Naive B cell (primary cell): ENCODE measurements at regions not wholly inside any gene's neighbourhood (a gene's known extent, or its start where the extent isn't known, plus 50 kb on each side); places are given as distances from the start of the nearest gene placed in this dataset.
"Not testable (repeated sequence)": the region's sequence is repeated elsewhere in the genome, so short reads cannot be mapped to it uniquely, and the experiment has no call there.

Experiments
- ATAC-seq, 2 donors: fragments of 150-1000 bp; cut with Tn5 transposase; 2 replicates each; pipeline ENCODE4 v1.10.0; 2021; ENCODE audit warnings: low read depth in 2 of 2, mild to moderate bottlenecking in 2 of 2, moderate library complexity in 2 of 2
- DNase-seq: peaks from one replicate; pipeline ENCODE4 v3.0.0; 2022
- H3K27ac Mint-ChIP-seq, 6 donors: one replicate each; pipeline ENCODE4 v1.8.0; 2020 to 2022; ENCODE audit warnings: mild to moderate bottlenecking in 6 of 6, mixed read lengths in 6 of 6, moderate library complexity in 5 of 6, inconsistent platforms in 2 of 6
- H3K27me3 Mint-ChIP-seq, 3 donors: one replicate each; pipeline ENCODE4 v1.8.0; 2021 to 2022; ENCODE audit warnings: mixed read lengths in 3 of 3, mild to moderate bottlenecking in 1 of 3
- H3K36me3 Mint-ChIP-seq, 2 donors: one replicate each; pipeline ENCODE4 v1.8.0; 2020 to 2022; ENCODE audit warnings: mixed read lengths in 2 of 2, inconsistent platforms in 1 of 2, mild to moderate bottlenecking in 1 of 2
- H3K4me1 Mint-ChIP-seq, 3 donors: one replicate each; pipeline ENCODE4 v1.8.0; 2020 to 2022; ENCODE audit warnings: mixed read lengths in 3 of 3, inconsistent platforms in 1 of 3, mild to moderate bottlenecking in 1 of 3, moderate library complexity in 1 of 3
- H3K4me3 Mint-ChIP-seq, 8 donors: one replicate each; pipeline ENCODE4 v1.8.0; 2020 to 2022; ENCODE audit warnings: mild to moderate bottlenecking in 8 of 8, mixed read lengths in 8 of 8, moderate library complexity in 8 of 8, inconsistent platforms in 2 of 8
- H3K9me3 Mint-ChIP-seq, 7 donors: one replicate each; pipeline ENCODE4 v1.8.0; 2020 to 2022; ENCODE audit warnings: mixed read lengths in 7 of 7, mild to moderate bottlenecking in 5 of 7, inconsistent platforms in 2 of 7, moderate library complexity in 1 of 7

DNA sequence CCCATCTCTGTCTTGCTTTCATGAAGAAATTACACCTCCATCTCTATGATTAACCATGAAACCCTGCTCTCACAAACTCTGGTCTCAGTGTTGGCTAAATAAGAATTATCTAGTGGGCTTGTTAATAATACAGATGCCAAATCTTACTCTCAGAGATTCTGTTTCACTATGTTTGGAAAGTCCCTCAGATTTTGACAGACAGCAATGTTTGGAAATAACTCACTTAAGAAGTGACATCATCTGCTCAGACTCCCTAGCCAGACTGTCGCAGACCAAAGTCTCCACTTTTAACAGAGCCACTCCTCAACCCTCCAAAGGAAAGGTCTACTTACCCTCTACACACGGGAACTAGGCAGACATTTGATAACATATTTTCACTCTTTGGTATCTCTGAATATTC lies 328.5 kb upstream of the FGF16 start:
- no peak overlapping the region for H3K27ac Mint-ChIP-seq
- H3K27me3 Mint-ChIP-seq = peaks cover 0 to 7% (median 0%) of the 10 kb centered on the region in 3 donors
- peaks cover 3 to 12% (median 8%) of the 10 kb centered on the region in 7 donors for H3K9me3 Mint-ChIP-seq
- no peaks in the 10 kb centered on the region for H3K36me3 Mint-ChIP-seq
- no peaks in the 10 kb centered on the region for H3K4me1 Mint-ChIP-seq
- ATAC-seq = no peak
- no peak overlapping the region for H3K4me3 Mint-ChIP-seq
- DNase-seq = no peak

DNA sequence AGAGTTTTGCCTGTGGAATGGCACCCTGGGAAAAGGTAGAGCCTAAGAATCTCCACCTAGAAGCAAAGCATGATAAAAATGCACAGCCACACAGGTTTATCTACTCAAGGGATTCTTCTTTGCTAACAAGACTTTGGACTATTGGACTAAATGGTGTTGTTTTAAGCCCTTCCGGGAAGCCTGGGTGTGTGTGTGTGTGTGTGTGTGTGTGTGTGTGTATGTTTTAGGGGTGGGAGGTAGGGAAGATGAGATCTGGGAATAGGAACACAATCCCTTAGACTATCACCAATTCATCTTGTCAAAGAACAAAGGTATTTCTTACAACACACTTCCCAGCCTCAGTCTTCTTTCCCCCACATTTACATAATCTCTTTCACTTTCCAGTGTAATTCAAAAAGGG lies 327.5 kb upstream of the FGF16 start:
- DNase-seq = no peak
- peaks cover 0 to 7% (median 0%) of the 10 kb centered on the region in 3 donors for H3K27me3 Mint-ChIP-seq
- H3K4me1 Mint-ChIP-seq = no peaks in the 10 kb centered on the region
- H3K27ac Mint-ChIP-seq = no peak overlapping the region
- H3K9me3 Mint-ChIP-seq = peaks cover 3 to 12% (median 7%) of the 10 kb centered on the region in 7 donors
- no peak overlapping the region for H3K4me3 Mint-ChIP-seq
- H3K36me3 Mint-ChIP-seq = no peaks in the 10 kb centered on the region
- no peak for ATAC-seq

DNA sequence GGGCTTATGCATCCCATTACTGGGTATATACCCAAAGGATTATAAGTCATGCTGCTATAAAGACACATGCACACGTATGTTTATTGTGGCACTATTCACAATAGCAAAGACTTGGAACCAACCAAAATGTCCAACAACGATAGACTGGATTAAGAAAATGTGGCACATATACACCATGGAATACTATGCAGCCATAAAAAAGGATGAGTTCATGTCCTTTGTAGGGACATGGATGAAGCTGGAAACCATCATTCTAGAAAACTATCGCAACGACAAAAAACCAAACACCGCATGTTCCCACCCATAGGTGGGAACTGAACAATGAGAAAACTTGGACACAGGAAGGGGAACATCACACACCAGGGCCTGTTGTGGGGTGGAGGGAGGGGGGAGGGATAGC lies 323.3 kb upstream of the FGF16 start:
- not testable (repeated sequence) for H3K4me3 Mint-ChIP-seq, H3K4me1 Mint-ChIP-seq, H3K36me3 Mint-ChIP-seq, H3K27ac Mint-ChIP-seq, H3K27me3 Mint-ChIP-seq, DNase-seq, ATAC-seq
- H3K9me3 Mint-ChIP-seq = peaks cover 3 to 15% (median 11%) of the 10 kb centered on the region in 7 donors

DNA sequence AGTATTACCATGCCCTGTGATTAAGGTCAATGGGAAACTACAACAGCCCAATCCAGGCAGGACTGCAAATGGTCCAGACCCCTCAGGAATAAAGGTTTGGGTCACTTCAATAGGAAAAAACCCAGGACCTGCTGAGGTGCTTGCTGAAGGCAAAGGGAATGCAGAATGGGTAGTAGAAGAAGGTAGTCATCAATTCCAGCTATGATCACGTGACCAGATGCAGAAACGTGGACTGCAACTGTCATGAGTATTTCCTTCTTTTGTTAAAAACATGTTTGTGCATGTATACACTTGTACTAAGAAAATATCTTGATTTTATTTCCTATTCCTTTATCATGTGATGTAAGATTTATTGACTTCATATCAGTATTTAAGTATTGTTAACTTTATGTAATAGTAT lies 319.6 kb upstream of the FGF16 start:
- H3K4me3 Mint-ChIP-seq, H3K36me3 Mint-ChIP-seq, H3K27me3 Mint-ChIP-seq, H3K4me1 Mint-ChIP-seq, ATAC-seq, H3K27ac Mint-ChIP-seq, DNase-seq: not testable (repeated sequence)
- peaks cover 2 to 18% (median 12%) of the 10 kb centered on the region in 7 donors for H3K9me3 Mint-ChIP-seq

DNA sequence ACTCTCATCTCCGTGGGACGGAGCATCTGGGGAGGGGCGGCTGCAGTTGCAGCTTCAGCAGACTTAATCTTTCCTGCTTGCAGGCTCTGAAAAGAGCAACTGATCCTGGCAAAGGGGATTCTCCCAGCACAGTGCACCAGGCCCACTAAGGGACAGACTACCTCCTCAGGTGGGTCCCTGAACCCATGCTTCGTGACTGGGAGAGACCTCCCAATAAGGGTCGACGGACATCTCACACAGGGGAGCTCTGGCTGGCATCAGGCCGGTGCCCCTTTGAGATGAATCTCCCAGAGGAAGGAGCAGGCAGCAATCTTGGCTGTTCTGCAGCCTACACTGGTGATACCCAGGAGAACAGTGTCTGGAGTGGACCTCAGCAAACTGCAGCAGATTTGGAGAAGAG lies 303.3 kb upstream of the FGF16 start:
- no peak for ATAC-seq

DNA sequence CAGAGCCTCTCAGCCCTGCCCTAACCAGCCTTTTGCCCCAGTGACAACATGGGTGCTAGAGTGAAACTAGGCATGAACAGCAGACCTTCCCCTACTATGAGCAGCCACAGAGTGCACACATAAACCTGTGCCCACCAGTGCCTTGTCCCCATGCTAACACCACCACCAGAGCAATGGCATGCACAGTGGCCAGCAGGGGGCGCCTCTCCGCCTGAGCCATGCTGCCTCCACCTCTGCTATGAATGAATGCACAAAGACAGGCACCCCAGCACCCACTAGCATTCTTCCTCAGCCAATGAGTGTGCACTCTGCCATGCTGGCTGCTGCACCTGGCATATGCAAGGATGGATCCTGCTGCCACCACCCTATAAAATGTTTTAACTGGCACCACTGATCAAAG lies 286.9 kb upstream of the FGF16 start:
- DNase-seq (no peak), ATAC-seq (no peak)
- H3K27ac Mint-ChIP-seq = no peak overlapping the region
- no peaks in the 10 kb centered on the region for H3K36me3 Mint-ChIP-seq
- no peaks in the 10 kb centered on the region for H3K27me3 Mint-ChIP-seq
- no peaks in the 10 kb centered on the region for H3K4me1 Mint-ChIP-seq
- H3K4me3 Mint-ChIP-seq = no peak overlapping the region
- peaks cover 11 to 31% (median 27%) of the 10 kb centered on the region in 7 donors for H3K9me3 Mint-ChIP-seq

More for the DNA sequence above, 303.3 kb upstream of the FGF16 start:
- Mint-ChIP-seq H3K4me1 (no peaks in the 10 kb centered on the region), H3K36me3 (peaks cover 0 to 3% of the 10 kb centered on the region in 2 donors), H3K4me3 (peak overlapping the region in 1 of 8 donors; percentile 67), H3K9me3 (peaks cover 2 to 15% (median 5%) of the 10 kb centered on the region in 7 donors), H3K27ac (no peak overlapping the region), H3K27me3 (no peaks in the 10 kb centered on the region)
- DNase-seq = no peak

DNA sequence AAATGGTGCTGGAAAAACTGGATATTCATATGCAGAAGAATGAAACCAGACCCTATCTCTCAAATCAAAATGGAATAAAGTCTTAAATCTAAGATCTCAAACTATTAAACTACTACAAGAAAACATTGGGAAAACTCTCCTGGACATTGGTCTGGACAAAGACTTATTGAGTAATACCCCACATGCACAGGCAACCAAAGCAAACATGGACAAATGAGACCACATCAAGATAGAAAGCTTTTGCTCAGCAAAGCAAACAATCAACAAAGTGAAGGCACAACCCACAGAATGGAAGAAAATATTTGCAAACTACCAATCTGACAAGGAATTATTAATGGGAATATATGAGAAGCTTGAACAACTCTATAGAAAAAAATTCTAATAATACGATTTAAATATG lies 284.4 kb upstream of the FGF16 start:
- H3K9me3 Mint-ChIP-seq = peaks cover 12 to 44% (median 19%) of the 10 kb centered on the region in 7 donors
- ATAC-seq = no peak
- no peaks in the 10 kb centered on the region for H3K27me3 Mint-ChIP-seq
- no peak overlapping the region for H3K4me3 Mint-ChIP-seq
- H3K36me3 Mint-ChIP-seq = no peaks in the 10 kb centered on the region
- no peaks in the 10 kb centered on the region for H3K4me1 Mint-ChIP-seq
- no peak overlapping the region for H3K27ac Mint-ChIP-seq
- no peak for DNase-seq

DNA sequence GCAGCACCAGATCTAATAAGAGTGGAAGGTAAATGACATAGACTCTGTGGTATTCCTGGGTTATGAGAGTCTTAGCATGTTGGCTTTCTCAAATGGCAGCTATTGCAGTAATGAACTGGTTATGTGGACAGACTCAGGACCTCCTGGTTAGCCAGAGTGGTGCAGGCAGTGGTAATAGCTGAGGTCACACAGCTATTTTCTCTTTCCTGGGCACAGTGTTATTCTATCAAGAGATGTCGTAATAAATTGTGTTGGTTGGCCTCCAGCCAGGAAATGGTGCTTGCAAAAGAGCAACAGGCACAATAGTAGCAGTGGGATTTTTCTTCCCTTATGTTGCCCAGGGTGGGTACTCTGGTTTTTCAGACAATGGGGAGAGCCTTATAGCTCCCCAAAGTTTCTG lies 279.2 kb upstream of the FGF16 start:
- H3K27me3 Mint-ChIP-seq = no peaks in the 10 kb centered on the region
- no peak for ATAC-seq
- no peaks in the 10 kb centered on the region for H3K36me3 Mint-ChIP-seq
- no peak overlapping the region for H3K27ac Mint-ChIP-seq
- no peak overlapping the region for H3K4me3 Mint-ChIP-seq
- no peaks in the 10 kb centered on the region for H3K4me1 Mint-ChIP-seq
- DNase-seq = no peak
- peaks cover 0 to 18% (median under 1%) of the 10 kb centered on the region in 7 donors for H3K9me3 Mint-ChIP-seq

DNA sequence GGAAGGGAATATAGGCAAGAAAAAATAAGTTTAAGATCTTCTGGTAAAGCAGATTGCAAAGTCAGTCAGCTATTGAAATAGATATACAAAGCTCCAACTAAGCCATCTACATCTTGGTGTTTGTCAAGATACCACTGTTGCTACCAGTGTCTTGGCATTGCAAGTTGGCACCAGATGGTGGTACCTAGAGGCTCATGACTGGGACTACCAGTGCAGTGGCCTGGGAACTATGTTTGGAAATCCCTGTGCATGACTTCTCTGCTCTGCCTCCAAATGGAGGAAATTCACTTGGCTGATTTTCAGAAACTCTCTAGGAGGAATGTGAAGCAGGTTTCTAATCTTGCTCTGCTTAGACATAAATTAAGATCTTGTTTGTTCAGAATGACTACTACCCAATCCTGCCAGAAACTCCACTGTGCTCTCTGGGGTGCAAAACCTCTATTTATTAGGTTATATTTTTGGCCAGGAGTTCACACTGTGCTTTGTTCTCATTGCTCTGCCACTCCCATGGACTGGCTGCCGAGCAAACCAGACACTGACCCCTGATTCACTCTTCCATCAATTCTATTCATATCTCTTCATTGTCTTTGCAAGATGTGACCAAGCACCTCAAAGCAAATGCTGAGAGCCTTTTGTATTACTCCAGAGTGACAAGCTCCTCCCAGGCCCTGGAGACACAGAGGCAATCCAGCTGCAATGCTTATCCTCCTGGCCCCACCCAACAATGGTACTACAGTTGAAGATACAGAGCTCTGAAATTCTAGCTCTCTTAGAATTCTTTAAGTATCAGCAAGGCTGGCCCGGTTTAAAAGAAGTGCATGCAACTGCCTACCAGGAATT lies 272.3 kb upstream of the FGF16 start:
- Mint-ChIP-seq H3K4me1 (no peaks in the 10 kb centered on the region), H3K4me3 (no peak overlapping the region), H3K27ac (peak overlapping the region in 1 of 6 donors; percentile 53), H3K27me3 (no peaks in the 10 kb centered on the region), H3K9me3 (peaks cover 2 to 11% (median 7%) of the 10 kb centered on the region in 7 donors), H3K36me3 (peaks cover 0 to 7% of the 10 kb centered on the region in 2 donors)
- DNase-seq = no peak
- ATAC-seq = no peak

DNA sequence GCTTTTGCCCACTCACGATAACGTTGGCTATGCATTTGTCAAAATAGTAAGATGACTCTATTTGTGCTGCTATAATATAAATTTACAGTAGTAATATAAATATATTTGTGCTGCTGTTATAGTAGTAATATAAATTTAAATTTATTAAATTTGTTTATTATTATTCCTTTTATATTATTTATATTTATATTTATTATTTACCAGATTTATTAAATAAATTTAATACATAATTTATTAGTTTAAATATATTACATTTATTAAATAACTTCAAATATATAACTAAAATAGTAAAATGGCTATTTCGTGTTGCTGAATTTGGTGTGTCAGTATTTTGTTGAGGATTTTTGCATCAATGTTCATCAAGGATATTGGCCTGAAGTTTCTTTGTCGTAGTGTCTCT lies 246.5 kb upstream of the FGF16 start:
- ATAC-seq (no peak), DNase-seq (no peak)
- Mint-ChIP-seq H3K27me3 (no peaks in the 10 kb centered on the region), H3K4me1 (no peaks in the 10 kb centered on the region), H3K36me3 (no peaks in the 10 kb centered on the region), H3K27ac (no peak overlapping the region), H3K9me3 (peaks cover 3 to 20% (median 7%) of the 10 kb centered on the region in 7 donors), H3K4me3 (no peak overlapping the region)

DNA sequence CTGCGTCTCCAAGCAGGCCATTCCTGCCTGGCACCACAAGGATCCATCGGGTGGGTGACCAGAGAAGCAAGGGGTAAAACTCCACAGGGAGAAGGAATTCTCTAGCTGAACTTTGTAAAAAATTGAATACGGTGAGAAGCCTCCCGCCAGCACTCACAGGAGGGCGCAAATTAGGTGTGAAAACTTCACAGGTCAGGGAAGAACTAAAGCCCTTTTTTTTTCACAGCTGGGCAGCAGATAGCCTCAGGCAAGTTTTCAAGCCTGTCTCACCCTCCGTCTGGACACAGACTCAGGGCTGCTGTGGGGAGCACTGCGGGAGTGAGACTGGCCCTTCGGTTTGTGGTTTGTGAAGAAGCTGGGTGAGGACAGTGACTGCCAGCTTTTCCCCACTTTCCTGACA lies 224.1 kb upstream of the FGF16 start:
- Mint-ChIP-seq H3K27ac (peak overlapping the region in 1 of 6 donors; percentile 9), H3K4me1 (no peaks in the 10 kb centered on the region), H3K27me3 (peaks cover 0 to 2% (median 0%) of the 10 kb centered on the region in 3 donors), H3K9me3 (peaks cover 0 to 33% (median 8%) of the 10 kb centered on the region in 7 donors), H3K36me3 (no peaks in the 10 kb centered on the region), H3K4me3 (no peak overlapping the region)
- DNase-seq = no peak
- ATAC-seq = no peak

DNA sequence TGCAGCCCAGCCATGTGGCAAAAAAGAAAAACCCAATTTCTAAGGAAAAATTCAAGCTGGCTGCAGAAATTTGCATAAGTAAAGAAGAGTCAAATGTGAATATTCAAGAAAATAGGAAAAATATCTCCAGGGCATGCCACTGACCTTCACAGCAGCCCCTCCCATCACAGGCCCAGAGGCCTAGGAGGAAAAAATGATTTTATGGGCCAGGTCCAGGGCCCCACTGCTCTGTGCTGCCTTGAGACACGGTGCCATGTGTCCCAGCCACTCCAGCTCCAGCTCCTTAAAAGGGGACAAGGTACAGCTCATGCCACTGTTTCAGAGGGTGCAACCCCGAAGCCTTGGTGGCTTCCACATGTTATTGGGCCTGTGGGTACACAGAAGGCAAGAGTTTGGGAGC lies 182.7 kb upstream of the FGF16 start:
- H3K4me3 Mint-ChIP-seq = no peak overlapping the region
- peaks cover 14 to 67% (median 38%) of the 10 kb centered on the region in 7 donors for H3K9me3 Mint-ChIP-seq
- DNase-seq (no peak), ATAC-seq (no peak)
- H3K27ac Mint-ChIP-seq = no peak overlapping the region
- H3K36me3 Mint-ChIP-seq = peaks cover 0 to 17% of the 10 kb centered on the region in 2 donors
- no peaks in the 10 kb centered on the region for H3K4me1 Mint-ChIP-seq
- no peaks in the 10 kb centered on the region for H3K27me3 Mint-ChIP-seq

DNA sequence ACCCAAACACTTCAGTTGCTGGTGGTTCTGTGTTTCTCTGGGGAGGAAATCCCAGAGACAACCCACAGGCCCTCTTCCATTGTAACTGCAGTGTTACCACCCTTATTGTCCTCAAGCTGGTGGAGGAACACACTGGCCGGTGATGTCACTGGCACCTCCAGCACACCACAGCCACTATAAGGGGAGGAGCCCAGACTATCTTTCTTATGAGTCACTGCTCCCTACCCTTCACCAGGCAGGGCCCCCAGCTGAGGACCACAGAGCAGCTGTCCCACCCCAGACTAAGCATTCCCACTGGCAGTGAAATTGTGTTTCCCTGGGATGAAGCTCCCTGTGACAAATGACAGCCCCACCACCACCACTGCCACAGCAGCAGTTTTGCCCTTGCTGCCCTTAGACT lies 171.8 kb upstream of the FGF16 start:
- no peak for ATAC-seq
- no peak for DNase-seq
- H3K27me3 Mint-ChIP-seq = no peaks in the 10 kb centered on the region
- H3K9me3 Mint-ChIP-seq = peaks cover 0 to 32% (median 9%) of the 10 kb centered on the region in 7 donors
- peaks cover 0 to 1% of the 10 kb centered on the region in 2 donors for H3K36me3 Mint-ChIP-seq
- H3K4me1 Mint-ChIP-seq = no peaks in the 10 kb centered on the region
- H3K27ac Mint-ChIP-seq = no peak overlapping the region
- no peak overlapping the region for H3K4me3 Mint-ChIP-seq

DNA sequence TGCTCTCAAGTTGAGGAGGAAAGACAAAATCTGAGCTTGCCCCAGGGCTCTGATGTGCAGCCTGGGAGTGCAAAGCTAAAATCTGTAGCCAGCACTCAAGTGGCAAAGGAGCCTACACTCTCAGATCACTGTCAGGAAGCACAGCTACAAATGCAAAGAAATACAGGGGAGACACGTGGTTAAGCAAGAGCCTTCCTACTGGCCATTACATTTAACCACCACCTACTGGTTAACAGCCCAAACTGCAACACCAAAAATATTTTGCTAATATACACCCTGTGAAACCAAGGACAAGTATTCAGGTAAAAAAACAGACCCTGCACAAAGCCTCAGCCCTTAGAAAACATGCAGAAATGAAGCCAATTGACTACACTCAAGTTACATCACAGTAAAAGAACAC lies 170.4 kb upstream of the FGF16 start:
- Mint-ChIP-seq H3K4me3 (no peak overlapping the region), H3K4me1 (no peaks in the 10 kb centered on the region), H3K9me3 (peaks cover 0 to 32% (median 20%) of the 10 kb centered on the region in 7 donors), H3K27me3 (no peaks in the 10 kb centered on the region), H3K36me3 (peaks cover 0 to 7% of the 10 kb centered on the region in 2 donors), H3K27ac (no peak overlapping the region)
- DNase-seq (no peak), ATAC-seq (no peak)
